Globus pallidus (tissue), 1 donor: ENCODE measurements at regions not wholly inside any gene's neighbourhood (a gene's known extent, or its start where the extent isn't known, plus 50 kb on each side); places are given as distances from the start of the nearest gene placed in this dataset.
"Not testable (repeated sequence)": the region's sequence is repeated elsewhere in the genome, so short reads cannot be mapped to it uniquely, and the experiment has no call there.

Experiments
- DNase-seq: peaks from one replicate; pipeline ENCODE4 v3.0.0-alpha.2; 2015; ENCODE audit warnings: low spot score

DNA sequence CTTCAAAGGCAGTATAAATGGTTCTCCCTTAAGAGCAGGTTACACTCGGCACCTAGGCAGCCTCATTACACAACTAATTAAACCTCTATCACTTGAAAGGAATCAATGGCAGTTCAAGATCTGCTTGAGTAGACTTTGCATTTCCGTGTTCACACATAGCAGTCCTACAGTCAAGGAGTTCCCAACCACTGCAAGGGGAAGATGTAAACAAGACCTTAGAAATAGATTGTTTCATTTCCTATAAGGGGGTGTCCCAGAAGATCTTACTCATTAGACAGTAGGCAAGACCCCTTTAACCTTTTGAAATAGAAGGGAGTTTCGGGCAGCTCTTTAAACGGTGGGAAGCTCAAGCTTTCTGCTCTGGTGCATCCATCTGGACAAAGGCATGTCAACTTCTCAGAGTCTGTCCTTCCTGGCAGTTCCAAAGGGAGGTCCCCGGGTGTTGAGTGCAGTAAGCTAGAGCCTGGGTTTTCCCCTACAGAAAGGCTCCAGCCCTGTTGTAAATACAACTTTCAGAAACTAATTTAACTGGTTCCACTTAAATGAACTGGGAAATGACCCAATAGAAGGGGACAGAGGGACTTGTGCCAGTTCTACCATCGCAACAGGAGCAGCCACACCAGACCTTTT lies 150.8 kb downstream of the RBMX2 start:
- no peak for DNase-seq

DNA sequence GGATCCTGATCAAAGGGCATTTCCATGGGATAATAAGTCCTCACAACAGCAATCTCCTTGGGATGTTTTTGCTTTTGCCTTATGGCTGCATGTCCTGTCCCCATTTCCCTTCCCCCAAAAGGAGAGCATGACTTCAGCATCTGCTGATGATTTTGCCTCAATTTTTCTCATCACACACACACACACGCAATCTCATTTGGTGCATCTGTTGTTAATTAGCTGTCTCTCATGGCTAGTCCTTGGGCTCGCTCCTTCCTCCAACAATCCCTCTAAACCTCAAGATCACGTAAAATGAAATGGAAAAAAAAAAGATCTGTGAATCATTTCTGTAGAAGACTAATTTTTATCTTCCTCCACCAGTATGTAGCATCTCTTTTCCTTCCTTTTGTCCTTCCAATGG lies 153.6 kb downstream of the RBMX2 start:
- no peak for DNase-seq

DNA sequence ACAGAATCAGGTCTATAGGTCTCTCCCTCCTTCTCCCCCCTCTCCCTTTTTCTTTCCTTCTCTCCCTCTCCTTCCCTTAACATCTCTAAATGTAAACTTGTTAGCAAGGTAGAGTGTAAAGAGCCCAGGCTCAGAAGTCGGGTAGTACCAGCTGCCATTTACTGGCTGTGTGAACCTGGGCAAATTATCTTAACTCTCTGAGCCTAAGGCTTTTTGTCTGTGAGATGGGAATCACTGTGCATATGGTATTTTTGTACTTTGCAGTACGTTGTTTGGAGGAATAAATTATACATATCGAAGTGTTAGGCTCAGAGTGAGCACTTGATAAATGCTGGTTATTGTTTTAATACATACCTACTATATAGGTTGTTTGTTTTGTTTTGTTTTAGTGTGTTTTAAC lies 154.0 kb downstream of the RBMX2 start:
- DNase-seq = no peak

DNA sequence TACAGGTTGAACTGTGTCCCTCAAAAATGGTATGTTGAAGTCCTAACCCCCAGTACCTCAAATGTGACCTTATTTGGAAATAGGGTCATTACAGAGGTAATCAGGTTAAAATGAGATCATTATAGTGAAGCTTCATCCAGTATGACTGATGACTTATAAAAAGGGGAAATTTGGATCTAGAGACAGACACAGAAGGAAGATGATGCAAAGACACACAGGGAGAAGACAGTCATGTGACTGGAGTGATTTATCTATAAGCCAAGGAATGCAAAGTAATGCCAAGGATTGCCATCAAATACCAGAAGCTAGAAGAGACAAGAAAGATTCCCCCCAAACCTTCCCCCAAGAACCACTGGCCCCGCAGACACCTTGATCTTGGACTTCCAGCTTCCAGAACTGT lies 155.2 kb downstream of the RBMX2 start:
- no peak for DNase-seq

GRCh38 chrX:130560544-130560943 lies 158.8 kb downstream of the RBMX2 start:
- no peak for DNase-seq

DNA sequence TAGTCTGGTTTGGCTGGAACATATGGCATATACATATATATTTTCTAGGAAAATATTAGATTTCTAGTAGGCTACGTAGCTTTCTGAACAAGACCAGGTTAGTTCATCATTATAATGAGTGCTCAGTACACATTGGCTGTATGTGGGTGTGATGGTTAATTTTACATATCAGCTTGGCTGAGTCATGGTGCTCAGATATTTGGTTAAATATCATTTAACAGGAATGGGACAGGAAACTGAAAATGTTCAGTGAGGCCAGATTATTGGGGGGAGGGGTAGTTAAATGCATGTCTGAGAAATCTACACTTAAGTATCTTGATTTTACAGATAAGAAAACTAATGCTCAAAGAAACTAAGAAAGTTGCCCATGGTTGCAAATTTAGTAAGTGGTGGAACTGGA lies 160.1 kb downstream of the RBMX2 start:
- no peak for DNase-seq

- no peak for DNase-seq
These were observed 161.7 kb downstream of the RBMX2 start for GRCh38 chrX:130563476-130563875.

GRCh38 chrX:130566028-130566683 lies 164.4 kb downstream of the RBMX2 start:
- DNase-seq = no peak

DNA sequence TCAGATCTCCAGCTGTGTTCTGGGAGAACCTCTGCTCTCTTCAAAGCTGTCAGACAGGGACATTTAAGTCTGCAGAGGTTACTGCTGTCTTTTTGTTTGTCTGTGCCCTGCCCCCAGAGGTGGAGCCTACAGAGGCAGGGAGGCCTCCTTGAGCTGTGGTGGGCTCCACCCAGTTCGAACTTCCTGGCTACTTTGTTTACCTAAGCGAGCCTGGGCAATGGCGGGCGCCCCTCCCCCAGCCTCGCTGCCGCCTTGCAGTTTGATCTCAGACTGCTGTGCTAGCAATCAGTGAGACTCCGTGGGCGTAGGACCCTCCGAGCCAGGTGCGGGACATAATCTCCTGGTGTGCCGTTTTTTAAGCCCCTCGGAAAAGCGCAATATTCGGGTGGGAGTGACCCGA lies 171.2 kb downstream of the RBMX2 start:
- not testable (repeated sequence) for DNase-seq
